ENCODE measurements at regions not wholly inside any gene's neighbourhood (a gene's known extent, or its start where the extent isn't known, plus 50 kb on each side); places are given as distances from the start of the nearest gene placed in this dataset.

- peaks cover 2% of the 10 kb centered on the region for H3K4me1 ChIP-seq (ENCODE audit: control insufficient read depth, insufficient read depth, low read length)
- no peaks in the 10 kb centered on the region for H3K9me3 ChIP-seq (ENCODE audit: control insufficient read depth, low read depth, low read length)
- no peak for DNase-seq
- no peaks in the 10 kb centered on the region for H3K27me3 ChIP-seq (ENCODE audit: control insufficient read depth, insufficient read depth, low read length)
- H3K27ac ChIP-seq (ENCODE audit: low read length): no peak overlapping the region
- H3K36me3 ChIP-seq (ENCODE audit: control insufficient read depth, insufficient read depth, low read length): no peaks in the 10 kb centered on the region
- WGBS (ENCODE audit: insufficient coverage, low lambda C conversion rate): 57% methylated on average over 1 of the region's 3 CpGs
- no peak overlapping the region for H3K4me3 ChIP-seq (ENCODE audit: low read length)
These were observed 136.6 kb downstream of the RNF152 start for GRCh38 chr18:61756244-61756643.

GRCh38 chr18:61755555-61755954 lies 137.3 kb downstream of the RNF152 start:
- Histone ChIP-seq H3K36me3 (ENCODE audit: control insufficient read depth, insufficient read depth, low read length) (no peaks in the 10 kb centered on the region), H3K27me3 (ENCODE audit: control insufficient read depth, insufficient read depth, low read length) (no peaks in the 10 kb centered on the region), H3K4me1 (ENCODE audit: control insufficient read depth, insufficient read depth, low read length) (peaks cover 2% of the 10 kb centered on the region), H3K9me3 (ENCODE audit: control insufficient read depth, low read depth, low read length) (no peaks in the 10 kb centered on the region), H3K4me3 (ENCODE audit: low read length) (no peak overlapping the region), H3K27ac (ENCODE audit: low read length) (no peak overlapping the region)
- DNase-seq: no peak
- no CpG with 5 or more reads among the region's 7 CpGs for WGBS (ENCODE audit: insufficient coverage, low lambda C conversion rate)

GRCh38 chr18:61754039-61754583 lies 138.7 kb downstream of the RNF152 start:
- no peak overlapping the region for H3K27ac ChIP-seq (ENCODE audit: low read length)
- WGBS (ENCODE audit: insufficient coverage, low lambda C conversion rate): 100% methylated on average over 1 of the region's 5 CpGs

GRCh38 chr18:61753373-61753772 lies 139.4 kb downstream of the RNF152 start:
- DNase-seq: no peak
- H3K4me3 ChIP-seq (ENCODE audit: low read length): no peak overlapping the region
- no peak overlapping the region for H3K27ac ChIP-seq (ENCODE audit: low read length)
- no peaks in the 10 kb centered on the region for H3K9me3 ChIP-seq (ENCODE audit: control insufficient read depth, low read depth, low read length)
- H3K4me1 ChIP-seq (ENCODE audit: control insufficient read depth, insufficient read depth, low read length): peaks cover 12% of the 10 kb centered on the region
- H3K36me3 ChIP-seq (ENCODE audit: control insufficient read depth, insufficient read depth, low read length): no peaks in the 10 kb centered on the region
- H3K27me3 ChIP-seq (ENCODE audit: control insufficient read depth, insufficient read depth, low read length): no peaks in the 10 kb centered on the region
- no CpG with 5 or more reads among the region's 1 CpG for WGBS (ENCODE audit: insufficient coverage, low lambda C conversion rate)

More at GRCh38 chr18:61754039-61754583, 138.7 kb downstream of the RNF152 start:
- peaks cover 5% of the 10 kb centered on the region for H3K4me1 ChIP-seq (ENCODE audit: control insufficient read depth, insufficient read depth, low read length)
- no peak for DNase-seq
- H3K27me3 ChIP-seq (ENCODE audit: control insufficient read depth, insufficient read depth, low read length): no peaks in the 10 kb centered on the region
- H3K36me3 ChIP-seq (ENCODE audit: control insufficient read depth, insufficient read depth, low read length): no peaks in the 10 kb centered on the region
- no peak overlapping the region for H3K4me3 ChIP-seq (ENCODE audit: low read length)
- no peaks in the 10 kb centered on the region for H3K9me3 ChIP-seq (ENCODE audit: control insufficient read depth, low read depth, low read length)

- Histone ChIP-seq H3K4me1 (ENCODE audit: control insufficient read depth, insufficient read depth, low read length) (peaks cover 16% of the 10 kb centered on the region), H3K36me3 (ENCODE audit: control insufficient read depth, insufficient read depth, low read length) (no peaks in the 10 kb centered on the region), H3K27me3 (ENCODE audit: control insufficient read depth, insufficient read depth, low read length) (no peaks in the 10 kb centered on the region), H3K9me3 (ENCODE audit: control insufficient read depth, low read depth, low read length) (no peaks in the 10 kb centered on the region), H3K27ac (ENCODE audit: low read length) (no peak overlapping the region), H3K4me3 (ENCODE audit: low read length) (no peak overlapping the region)
- WGBS (ENCODE audit: insufficient coverage, low lambda C conversion rate): no CpG with 5 or more reads among the region's 5 CpGs
- no peak for DNase-seq
These were observed 139.8 kb downstream of the RNF152 start for GRCh38 chr18:61752973-61753372.

GRCh38 chr18:61750840-61751668 lies 141.8 kb downstream of the RNF152 start:
- H3K27me3 ChIP-seq (ENCODE audit: control insufficient read depth, insufficient read depth, low read length): no peaks in the 10 kb centered on the region
- no peaks in the 10 kb centered on the region for H3K36me3 ChIP-seq (ENCODE audit: control insufficient read depth, insufficient read depth, low read length)
- WGBS (ENCODE audit: insufficient coverage, low lambda C conversion rate): 87% methylated on average over 3 of the region's 9 CpGs
- H3K4me1 ChIP-seq (ENCODE audit: control insufficient read depth, insufficient read depth, low read length): peaks cover 16% of the 10 kb centered on the region
- no peaks in the 10 kb centered on the region for H3K9me3 ChIP-seq (ENCODE audit: control insufficient read depth, low read depth, low read length)
- no peak overlapping the region for H3K4me3 ChIP-seq (ENCODE audit: low read length)
- H3K27ac ChIP-seq (ENCODE audit: low read length): no peak overlapping the region
- no peak for DNase-seq

- Histone ChIP-seq H3K4me3 (ENCODE audit: low read length) (no peak overlapping the region), H3K27me3 (ENCODE audit: control insufficient read depth, insufficient read depth, low read length) (no peaks in the 10 kb centered on the region), H3K36me3 (ENCODE audit: control insufficient read depth, insufficient read depth, low read length) (no peaks in the 10 kb centered on the region), H3K9me3 (ENCODE audit: control insufficient read depth, low read depth, low read length) (no peaks in the 10 kb centered on the region), H3K4me1 (ENCODE audit: control insufficient read depth, insufficient read depth, low read length) (peaks cover 16% of the 10 kb centered on the region), H3K27ac (ENCODE audit: low read length) (peak overlapping the region; percentile 53)
- DNase-seq: peak; percentile 58 to 69
- WGBS (ENCODE audit: insufficient coverage, low lambda C conversion rate): no CpG with 5 or more reads among the region's 4 CpGs
These were observed 143.3 kb downstream of the RNF152 start for GRCh38 chr18:61749546-61749945.

GRCh38 chr18:61749031-61749430 lies 143.8 kb downstream of the RNF152 start:
- peak overlapping the region; percentile 53 for H3K27ac ChIP-seq (ENCODE audit: low read length)
- DNase-seq: peak in 1 of 2 donors; percentile 28
- no peaks in the 10 kb centered on the region for H3K9me3 ChIP-seq (ENCODE audit: control insufficient read depth, low read depth, low read length)
- H3K36me3 ChIP-seq (ENCODE audit: control insufficient read depth, insufficient read depth, low read length): no peaks in the 10 kb centered on the region
- H3K4me1 ChIP-seq (ENCODE audit: control insufficient read depth, insufficient read depth, low read length): peaks cover 16% of the 10 kb centered on the region
- WGBS (ENCODE audit: insufficient coverage, low lambda C conversion rate): 40% methylated on average over 1 of the region's 6 CpGs
- H3K27me3 ChIP-seq (ENCODE audit: control insufficient read depth, insufficient read depth, low read length): no peaks in the 10 kb centered on the region
- H3K4me3 ChIP-seq (ENCODE audit: low read length): no peak overlapping the region

GRCh38 chr18:61748004-61748403 lies 144.8 kb downstream of the RNF152 start:
- peaks cover 14% of the 10 kb centered on the region for H3K4me1 ChIP-seq (ENCODE audit: control insufficient read depth, insufficient read depth, low read length)
- DNase-seq: no peak
- no peaks in the 10 kb centered on the region for H3K36me3 ChIP-seq (ENCODE audit: control insufficient read depth, insufficient read depth, low read length)
- H3K27ac ChIP-seq (ENCODE audit: low read length): no peak overlapping the region
- no CpG with 5 or more reads among the region's 10 CpGs for WGBS (ENCODE audit: insufficient coverage, low lambda C conversion rate)
- no peaks in the 10 kb centered on the region for H3K9me3 ChIP-seq (ENCODE audit: control insufficient read depth, low read depth, low read length)
- no peak overlapping the region for H3K4me3 ChIP-seq (ENCODE audit: low read length)
- no peaks in the 10 kb centered on the region for H3K27me3 ChIP-seq (ENCODE audit: control insufficient read depth, insufficient read depth, low read length)

- WGBS (ENCODE audit: insufficient coverage, low lambda C conversion rate): 91% methylated on average over 4 of the region's 4 CpGs
- DNase-seq: no peak
- H3K9me3 ChIP-seq (ENCODE audit: control insufficient read depth, low read depth, low read length): no peaks in the 10 kb centered on the region
- peaks cover 10% of the 10 kb centered on the region for H3K4me1 ChIP-seq (ENCODE audit: control insufficient read depth, insufficient read depth, low read length)
- no peak overlapping the region for H3K27ac ChIP-seq (ENCODE audit: low read length)
- no peaks in the 10 kb centered on the region for H3K27me3 ChIP-seq (ENCODE audit: control insufficient read depth, insufficient read depth, low read length)
- H3K36me3 ChIP-seq (ENCODE audit: control insufficient read depth, insufficient read depth, low read length): no peaks in the 10 kb centered on the region
- no peak overlapping the region for H3K4me3 ChIP-seq (ENCODE audit: low read length)
These were observed 148.9 kb downstream of the RNF152 start for GRCh38 chr18:61743775-61744531.
